ENCODE measurements at regions not wholly inside any gene's neighbourhood (a gene's known extent, or its start where the extent isn't known, plus 50 kb on each side); places are given as distances from the start of the nearest gene placed in this dataset.

DNA sequence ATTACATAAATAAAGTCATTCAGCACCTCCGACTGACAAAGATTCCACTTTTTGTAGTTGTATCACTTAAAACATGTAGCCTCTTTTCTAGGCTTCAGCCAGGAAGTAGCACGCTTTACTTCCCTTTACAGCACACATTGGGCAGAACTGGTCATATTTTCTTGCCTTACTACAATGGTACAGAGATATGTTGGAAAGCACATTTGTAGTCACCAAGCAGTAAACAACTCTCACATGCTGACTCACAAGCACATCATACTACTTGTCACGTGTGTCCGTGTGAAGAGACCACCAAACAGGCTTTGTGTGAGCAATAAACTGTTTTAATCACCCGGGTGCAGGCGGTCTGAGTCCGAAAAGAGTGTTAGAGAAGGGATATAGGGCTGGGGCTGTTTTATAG is 1071.8 kb downstream of the DNAJB9 start:
- no peaks in the 10 kb centered on the region for H3K79me2 ChIP-seq (ENCODE audit: control insufficient read depth, insufficient read depth, low read length)
- H3K27me3 ChIP-seq (replicated peaks in 1 of 2; ENCODE audit: control insufficient read depth in 2 of 2, insufficient read depth in 2 of 2, low read length in 1 of 2): no peaks in the 10 kb centered on the region; a peak in 1 of 4 replicates
- no peak overlapping the region for H3K4me2 ChIP-seq (ENCODE audit: control insufficient read depth, insufficient read depth)
- BruUV-seq (replicated peaks): no TSS peak
- DNase-seq (ENCODE audit: low read depth, low spot score): no peak
- no peak for FAIRE-seq
- H3K9ac ChIP-seq (ENCODE audit: control insufficient read depth, insufficient read depth, low read length): no peak overlapping the region
- SMC1A ChIA-PET (ENCODE audit: uncharacterized antibody, unreplicated experiment): no interaction called here
- CTCF ChIA-PET: no interaction called here
- H3K9me3 ChIP-seq (replicated peaks; ENCODE audit: control insufficient read depth, insufficient read depth, low read length): no peaks in the 10 kb centered on the region
- no peak for TF ChIP-seq BACH1 (IDR thresholded peaks at IDR 0.05; ENCODE audit: borderline replicate concordance)
- no peak for TF ChIP-seq NBN (IDR thresholded peaks at IDR 0.05)
- no peak for TF ChIP-seq SMARCA5 (IDR thresholded peaks at IDR 0.05)
- no peak for TF ChIP-seq ZBTB4 (CRISPR knock-in tag; IDR thresholded peaks at IDR 0.05)
- TF ChIP-seq TBL1XR1 (IDR thresholded peaks at IDR 0.05; ENCODE audit: low read depth, low read length): no peak
- TF ChIP-seq CBX3 (IDR thresholded peaks at IDR 0.05; ENCODE audit: borderline replicate concordance, low read depth): no peak
- no peak for TF ChIP-seq SUPT20H (IDR thresholded peaks at IDR 0.05; ENCODE audit: borderline replicate concordance, control insufficient read depth, low read depth, low read length)
- no peak for TF ChIP-seq E4F1 (IDR thresholded peaks at IDR 0.05; ENCODE audit: borderline replicate concordance, partially characterized antibody)
- no peak for TF ChIP-seq SRF (IDR thresholded peaks at IDR 0.05; ENCODE audit: low read depth in 2 of 2, low read length in 2 of 2)
- no peak for TF ChIP-seq BMI1 (IDR thresholded peaks at IDR 0.05; ENCODE audit: borderline replicate concordance)
- no peak for TF ChIP-seq ZBTB11 (CRISPR knock-in tag; IDR thresholded peaks at IDR 0.05)
- TF ChIP-seq RAD21 (IDR thresholded peaks at IDR 0.05; ENCODE audit: insufficient read depth, low read depth, low read length): no peak
- no peak for TF ChIP-seq MTA3 (IDR thresholded peaks at IDR 0.05; ENCODE audit: borderline replicate concordance, low read length)
- no peak for TF ChIP-seq CREM (IDR thresholded peaks at IDR 0.05; ENCODE audit: low read depth)
- no peak overlapping the region for H2AFZ ChIP-seq (ENCODE audit: control insufficient read depth, low read depth, low read length)
- POLR2A ChIA-PET: no interaction called here
- no peaks in the 10 kb centered on the region for H3K4me1 ChIP-seq (ENCODE audit: control insufficient read depth, insufficient read depth, low read length)
- H4K20me1 ChIP-seq (ENCODE audit: control insufficient read depth, insufficient read depth): no peaks in the 10 kb centered on the region
- in situ Hi-C loops (cut with MboI): no loop called here
- H3K4me3 ChIP-seq: no peak overlapping the region
- intact Hi-C loops (cut with micrococcal nuclease; ENCODE audit: unreplicated experiment): no loop called here
- WGBS (ENCODE audit: insufficient coverage, insufficient replicate concordance, low lambda C conversion rate, missing lambda C conversion rate): 34% methylated on average over 7 of the region's 7 CpGs
- ATAC-seq: no peak
- H3K36me3 ChIP-seq (ENCODE audit: control insufficient read depth in 2 of 2, insufficient read depth in 2 of 2, low read length in 1 of 2): no peaks in the 10 kb centered on the region
- RAD21 ChIA-PET (ENCODE audit: unreplicated experiment): no interaction called here
- H3K27ac ChIP-seq (ENCODE audit: control insufficient read depth, insufficient read depth): no peak overlapping the region
